ENCODE measurements at regions not wholly inside any gene's neighbourhood (a gene's known extent, or its start where the extent isn't known, plus 50 kb on each side); places are given as distances from the start of the nearest gene placed in this dataset.

GRCh38 chr4:107473126-107473525 is 246.9 kb downstream of the PAPSS1 start:
- no peak for TF ChIP-seq CTCF (IDR thresholded peaks at IDR 0.05; ENCODE audit: control insufficient read depth, insufficient read depth, low read depth, low read length, missing control alignments)

GRCh38 chr4:107472265-107472948 is 247.6 kb downstream of the PAPSS1 start:
- TF ChIP-seq CTCF (IDR thresholded peaks at IDR 0.05; ENCODE audit: control insufficient read depth, insufficient read depth, low read depth, low read length, missing control alignments) = no peak
- H3K4me3 ChIP-seq (ENCODE audit: control insufficient read depth, low read depth, low read length) = no peak overlapping the region
- no peak for DNase-seq (ENCODE audit: low read depth)

More at GRCh38 chr4:107473126-107473525, 246.9 kb downstream of the PAPSS1 start:
- no peak overlapping the region for H3K4me3 ChIP-seq (ENCODE audit: control insufficient read depth, low read depth, low read length)
- DNase-seq (ENCODE audit: low read depth) = no peak

- no peak for TF ChIP-seq CTCF (IDR thresholded peaks at IDR 0.05; ENCODE audit: control insufficient read depth, insufficient read depth, low read depth, low read length, missing control alignments)
- no peak overlapping the region for H3K4me3 ChIP-seq (ENCODE audit: control insufficient read depth, low read depth, low read length)
Measured at GRCh38 chr4:107470173-107470572, 249.9 kb downstream of the PAPSS1 start.

GRCh38 chr4:107468812-107469211 is 251.2 kb downstream of the PAPSS1 start:
- no peak for TF ChIP-seq CTCF (IDR thresholded peaks at IDR 0.05; ENCODE audit: control insufficient read depth, insufficient read depth, low read depth, low read length, missing control alignments)
- no peak overlapping the region for H3K4me3 ChIP-seq (ENCODE audit: control insufficient read depth, low read depth, low read length)
- no peak for DNase-seq (ENCODE audit: low read depth)

More at GRCh38 chr4:107470173-107470572, 249.9 kb downstream of the PAPSS1 start:
- DNase-seq (ENCODE audit: low read depth) = no peak

GRCh38 chr4:107468156-107468555 is 251.9 kb downstream of the PAPSS1 start:
- no peak overlapping the region for H3K4me3 ChIP-seq (ENCODE audit: control insufficient read depth, low read depth, low read length)
- no peak for TF ChIP-seq CTCF (IDR thresholded peaks at IDR 0.05; ENCODE audit: control insufficient read depth, insufficient read depth, low read depth, low read length, missing control alignments)
- no peak for DNase-seq (ENCODE audit: low read depth)

- H3K4me3 ChIP-seq (ENCODE audit: control insufficient read depth, low read depth, low read length) = no peak overlapping the region
- no peak for DNase-seq (ENCODE audit: low read depth)
- TF ChIP-seq CTCF (IDR thresholded peaks at IDR 0.05; ENCODE audit: control insufficient read depth, insufficient read depth, low read depth, low read length, missing control alignments) = no peak
Measured at GRCh38 chr4:107467461-107467860, 252.6 kb downstream of the PAPSS1 start.

All from AG09309 (cell line).